ENCODE measurements at regions not wholly inside any gene's neighbourhood (a gene's known extent, or its start where the extent isn't known, plus 50 kb on each side); places are given as distances from the start of the nearest gene placed in this dataset.

GRCh38 chr13:95485518-95486144 is 66.9 kb upstream of the CLDN10 start:
- TF ChIP-seq CTCF (IDR thresholded peaks at IDR 0.05) (no peak), POLR2AphosphoS5 (IDR thresholded peaks at IDR 0.05) (no peak), EP300 (IDR thresholded peaks at IDR 0.05) (no peak)

All from esophagus muscularis mucosa (tissue), 4 donors.